Parathyroid adenoma (tissue), 2 donors: ENCODE measurements at regions not wholly inside any gene's neighbourhood (a gene's known extent, or its start where the extent isn't known, plus 50 kb on each side); places are given as distances from the start of the nearest gene placed in this dataset.

Source experiments
- H2AFZ ChIP-seq: fragments of 300-600 bp; sonication (generic); one replicate; pipeline ENCODE4 v1.7.0; 2017; ENCODE audit warnings: antibody characterized with exemption, mild to moderate bottlenecking
- H3K27ac ChIP-seq: fragments of 300-600 bp; sonication (generic); one replicate; pipeline ENCODE4 v1.7.0; 2017
- H3K27me3 ChIP-seq: fragments of 300-600 bp; sonication (generic); one replicate; pipeline ENCODE4 v1.7.0; 2017; ENCODE audit warnings: low read length; ENCODE audit not compliant: control insufficient read depth, insufficient read depth
- H3K36me3 ChIP-seq: fragments of 300-600 bp; sonication (generic); one replicate; pipeline ENCODE4 v1.7.0; 2017; ENCODE audit warnings: low read length; ENCODE audit not compliant: control insufficient read depth, insufficient read depth
- H3K4me1 ChIP-seq: fragments of 300-600 bp; sonication (generic); one replicate; pipeline ENCODE4 v1.7.0; 2017; ENCODE audit warnings: control low read depth
- H3K4me2 ChIP-seq: fragments of 300-600 bp; sonication (generic); one replicate; pipeline ENCODE4 v1.7.0; 2017; ENCODE audit warnings: low read length
- H3K4me3 ChIP-seq: fragments of 300-600 bp; sonication (generic); one replicate; pipeline ENCODE4 v1.7.0; 2017; ENCODE audit warnings: low read depth, low read length
- H3K79me2 ChIP-seq: fragments of 300-600 bp; sonication (generic); one replicate; pipeline ENCODE4 v1.7.0; 2017; ENCODE audit warnings: control low read depth
- H3K9ac ChIP-seq: fragments of 300-600 bp; sonication (generic); one replicate; pipeline ENCODE4 v1.7.0; 2017; ENCODE audit warnings: mild to moderate bottlenecking
- H3K9me3 ChIP-seq: fragments of 300-600 bp; sonication (generic); one replicate; pipeline ENCODE4 v1.7.0; 2017; ENCODE audit warnings: low read length; ENCODE audit not compliant: control insufficient read depth
- CTCF ChIP-seq: fragments of 300-600 bp; sonication (generic); IDR thresholded peaks from one replicate; pipeline ENCODE4 v1.7.0; 2017; ENCODE audit warnings: antibody characterized with exemption, mild to moderate bottlenecking
- donor health status: primary hyperparathyroidism.

- Histone ChIP-seq H3K9ac (no peak overlapping the region), H3K4me2 (peak overlapping the region; percentile 46), H3K27ac (no peak overlapping the region), H3K4me3 (no peak overlapping the region), H3K4me1 (peaks cover 3% of the 10 kb centered on the region), H3K27me3 (peaks cover 23% of the 10 kb centered on the region), H3K36me3 (no peaks in the 10 kb centered on the region), H3K9me3 (no peaks in the 10 kb centered on the region), H2AFZ (no peak overlapping the region), H3K79me2 (no peaks in the 10 kb centered on the region)
- no peak for TF ChIP-seq CTCF
Observed at GRCh38 chr7:155377838-155378579, 79.9 kb upstream of the EN2 start.

- no peak overlapping the region for H3K4me2 ChIP-seq
- H3K4me3 ChIP-seq: no peak overlapping the region
- H3K79me2 ChIP-seq: no peaks in the 10 kb centered on the region
- no peaks in the 10 kb centered on the region for H3K36me3 ChIP-seq
- H3K27ac ChIP-seq: no peak overlapping the region
- H2AFZ ChIP-seq: no peak overlapping the region
- no peak overlapping the region for H3K9ac ChIP-seq
- no peaks in the 10 kb centered on the region for H3K9me3 ChIP-seq
- no peak for TF ChIP-seq CTCF
- no peaks in the 10 kb centered on the region for H3K4me1 ChIP-seq
- H3K27me3 ChIP-seq: peaks cover 19% of the 10 kb centered on the region
Observed at GRCh38 chr7:155378580-155378934, 79.4 kb upstream of the EN2 start.

- Histone ChIP-seq H2AFZ (no peak overlapping the region), H3K9ac (peak overlapping the region; percentile 19), H3K79me2 (no peaks in the 10 kb centered on the region), H3K4me3 (no peak overlapping the region), H3K4me1 (no peaks in the 10 kb centered on the region), H3K9me3 (no peaks in the 10 kb centered on the region), H3K36me3 (no peaks in the 10 kb centered on the region), H3K27ac (no peak overlapping the region), H3K4me2 (no peak overlapping the region), H3K27me3 (peaks cover 18% of the 10 kb centered on the region)
- no peak for TF ChIP-seq CTCF
Observed at GRCh38 chr7:155378959-155379871, 78.7 kb upstream of the EN2 start.

GRCh38 chr7:155380221-155380861 lies 77.6 kb upstream of the EN2 start:
- peak; percentile 62 for TF ChIP-seq CTCF
- no peaks in the 10 kb centered on the region for H3K4me1 ChIP-seq
- H3K9ac ChIP-seq: no peak overlapping the region
- H2AFZ ChIP-seq: no peak overlapping the region
- no peak overlapping the region for H3K27ac ChIP-seq
- no peak overlapping the region for H3K4me2 ChIP-seq
- H3K9me3 ChIP-seq: no peaks in the 10 kb centered on the region
- no peak overlapping the region for H3K4me3 ChIP-seq
- peaks cover 18% of the 10 kb centered on the region for H3K27me3 ChIP-seq
- no peaks in the 10 kb centered on the region for H3K79me2 ChIP-seq
- H3K36me3 ChIP-seq: no peaks in the 10 kb centered on the region
